ENCODE measurements at regions not wholly inside any gene's neighbourhood (a gene's known extent, or its start where the extent isn't known, plus 50 kb on each side); places are given as distances from the start of the nearest gene placed in this dataset.

- TF ChIP-seq CTCF (IDR thresholded peaks at IDR 0.05; ENCODE audit: insufficient read depth, low read length, poor library complexity, severe bottlenecking) (no peak), EZH2phosphoT487 (conservative IDR thresholded peaks at IDR 0.05; ENCODE audit: low read length) (no peak)
These were observed 755.5 kb downstream of the GLUD2 start for GRCh38 chrX:121802881-121803412.
